Middle frontal gyrus (tissue), 1 donor: ENCODE measurements at regions not wholly inside any gene's neighbourhood (a gene's known extent, or its start where the extent isn't known, plus 50 kb on each side); places are given as distances from the start of the nearest gene placed in this dataset.
"Not testable (repeated sequence)": the region's sequence is repeated elsewhere in the genome, so short reads cannot be mapped to it uniquely, and the experiment has no call there.

Experiments
- DNase-seq: peaks from one replicate; pipeline ENCODE4 v3.0.0-alpha.2; 2015; ENCODE audit warnings: low spot score; ENCODE audit errors: extremely low spot score

- no peak for DNase-seq
These were observed 58.3 kb downstream of the C11orf87 start for GRCh38 chr11:109480251-109480650.

- DNase-seq, result no peak
These were observed 64.1 kb downstream of the C11orf87 start for GRCh38 chr11:109486129-109486528.

GRCh38 chr11:109490953-109491635 lies 69.1 kb downstream of the C11orf87 start:
- DNase-seq, result no peak

GRCh38 chr11:109506115-109506514 lies 84.1 kb downstream of the C11orf87 start:
- no peak for DNase-seq

GRCh38 chr11:109507331-109507730 lies 85.3 kb downstream of the C11orf87 start:
- DNase-seq, result no peak

GRCh38 chr11:109507836-109508561 lies 86.0 kb downstream of the C11orf87 start:
- no peak for DNase-seq

GRCh38 chr11:109508943-109509342 lies 87.0 kb downstream of the C11orf87 start:
- no peak for DNase-seq

- no peak for DNase-seq
These were observed 88.3 kb downstream of the C11orf87 start for GRCh38 chr11:109510316-109510715.

GRCh38 chr11:109511598-109511997 lies 89.6 kb downstream of the C11orf87 start:
- no peak for DNase-seq

- DNase-seq, result no peak
These were observed 90.3 kb downstream of the C11orf87 start for GRCh38 chr11:109512249-109512648.

GRCh38 chr11:109512680-109513079 lies 90.7 kb downstream of the C11orf87 start:
- DNase-seq, result no peak

- DNase-seq, result no peak
These were observed 92.5 kb downstream of the C11orf87 start for GRCh38 chr11:109514313-109515018.

- DNase-seq, result no peak
These were observed 97.3 kb downstream of the C11orf87 start for GRCh38 chr11:109519253-109519652.

GRCh38 chr11:109521571-109522086 lies 99.6 kb downstream of the C11orf87 start:
- no peak for DNase-seq

- DNase-seq, result no peak
These were observed 100.2 kb downstream of the C11orf87 start for GRCh38 chr11:109522116-109522755.

GRCh38 chr11:109525636-109526035 lies 103.6 kb downstream of the C11orf87 start:
- not testable (repeated sequence) for DNase-seq

GRCh38 chr11:109526061-109526460 lies 104.1 kb downstream of the C11orf87 start:
- DNase-seq, result no peak

- no peak for DNase-seq
These were observed 104.9 kb downstream of the C11orf87 start for GRCh38 chr11:109526931-109527330.

- no peak for DNase-seq
These were observed 105.5 kb downstream of the C11orf87 start for GRCh38 chr11:109527496-109527895.

- DNase-seq, result no peak
These were observed 125.5 kb downstream of the C11orf87 start for GRCh38 chr11:109547356-109548027.

GRCh38 chr11:109552376-109552775 lies 130.4 kb downstream of the C11orf87 start:
- no peak for DNase-seq
